Limb (tissue), 2 donors: ENCODE measurements at regions not wholly inside any gene's neighbourhood (a gene's known extent, or its start where the extent isn't known, plus 50 kb on each side); places are given as distances from the start of the nearest gene placed in this dataset.
"Not testable (repeated sequence)": the region's sequence is repeated elsewhere in the genome, so short reads cannot be mapped to it uniquely, and the experiment has no call there.

ENCODE experiments used
- DNase-seq, 2 donors: peaks; one replicate each; pipeline ENCODE4 v3.0.0-alpha.2; 2016; ENCODE audit errors: extremely low spot score in 2 of 2

DNA sequence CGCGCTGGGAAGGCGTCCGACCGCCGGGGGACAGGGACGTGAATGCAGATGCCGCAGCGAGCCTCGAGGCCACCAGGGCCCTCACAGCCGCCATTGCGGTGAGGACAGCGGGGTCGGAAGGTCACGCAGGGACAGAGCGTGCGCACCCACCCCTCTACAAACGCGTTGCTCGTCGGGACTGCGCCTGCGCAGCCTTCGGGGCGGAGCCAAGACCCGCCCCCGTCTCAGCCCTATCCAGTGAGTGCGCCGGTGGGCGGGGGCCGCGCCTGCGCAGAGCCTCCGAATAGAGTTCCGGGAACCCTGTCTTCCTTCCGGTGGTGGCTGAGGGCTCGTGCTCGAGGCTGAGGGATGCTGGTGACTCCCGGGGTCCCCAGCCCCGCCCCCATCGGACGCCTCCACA, 5393.1 kb upstream of the TPTE start:
- DNase-seq = peak; percentile 78 to 93

DNA sequence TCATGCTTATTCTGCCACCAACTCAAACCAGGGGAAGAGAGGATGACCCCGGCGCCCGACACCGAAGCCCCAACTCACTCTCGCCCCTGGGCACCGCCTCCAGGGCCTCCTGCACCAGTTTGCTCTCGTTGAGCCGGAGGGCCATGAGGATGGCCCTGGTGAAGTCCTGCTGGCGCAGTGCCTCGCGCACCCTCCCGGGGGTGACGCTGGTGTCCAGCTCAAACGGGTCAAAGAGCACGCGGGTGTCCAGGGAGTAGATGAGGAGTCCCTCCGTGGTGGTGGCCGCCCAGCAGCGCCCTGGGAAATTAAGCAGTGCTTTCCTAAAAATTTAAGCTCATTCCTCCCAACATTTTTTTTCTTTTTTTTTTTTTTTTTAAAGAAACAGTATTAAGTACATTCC, 5387.6 kb upstream of the TPTE start:
- DNase-seq = not testable (repeated sequence)

DNA sequence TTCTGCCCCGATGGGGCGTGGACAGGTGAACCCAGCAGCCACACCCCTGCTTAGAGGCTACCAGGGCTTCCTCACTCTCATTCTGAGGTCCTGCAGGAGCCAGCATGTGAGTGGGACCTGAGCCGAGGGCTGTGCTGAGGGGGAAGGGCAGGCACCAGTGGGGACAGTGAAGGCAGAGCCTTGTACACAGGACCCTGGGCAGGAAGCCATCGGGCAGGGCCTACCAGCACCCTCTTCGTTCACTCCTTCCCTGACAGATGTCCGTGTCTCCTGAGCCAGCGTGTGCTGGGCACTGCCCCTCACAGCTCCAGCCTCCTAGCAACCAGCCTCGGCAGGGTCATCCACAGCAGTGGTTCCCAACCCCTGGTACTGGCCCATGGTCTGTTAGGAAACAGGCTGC, 5385.0 kb upstream of the TPTE start:
- not testable (repeated sequence) for DNase-seq

DNA sequence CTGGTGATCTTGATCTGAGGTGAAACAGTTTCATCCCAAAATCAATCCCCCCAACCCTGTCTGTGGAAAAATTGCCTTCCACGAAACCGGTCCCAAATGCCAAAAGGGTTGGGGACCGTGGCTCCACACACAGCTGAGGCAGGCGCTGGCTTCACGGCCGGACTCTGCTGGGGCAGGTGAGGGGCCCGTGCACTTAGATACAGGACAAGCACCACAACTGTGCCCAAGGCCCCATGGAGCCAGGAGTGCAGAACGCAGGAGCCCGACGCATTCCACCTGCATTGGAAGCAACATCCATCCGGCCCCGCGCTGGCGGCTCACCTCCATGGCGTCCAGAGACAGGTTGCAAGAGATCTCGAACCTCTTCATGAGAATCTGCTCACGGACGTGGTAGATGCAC, 5384.4 kb upstream of the TPTE start:
- DNase-seq = not testable (repeated sequence)

DNA sequence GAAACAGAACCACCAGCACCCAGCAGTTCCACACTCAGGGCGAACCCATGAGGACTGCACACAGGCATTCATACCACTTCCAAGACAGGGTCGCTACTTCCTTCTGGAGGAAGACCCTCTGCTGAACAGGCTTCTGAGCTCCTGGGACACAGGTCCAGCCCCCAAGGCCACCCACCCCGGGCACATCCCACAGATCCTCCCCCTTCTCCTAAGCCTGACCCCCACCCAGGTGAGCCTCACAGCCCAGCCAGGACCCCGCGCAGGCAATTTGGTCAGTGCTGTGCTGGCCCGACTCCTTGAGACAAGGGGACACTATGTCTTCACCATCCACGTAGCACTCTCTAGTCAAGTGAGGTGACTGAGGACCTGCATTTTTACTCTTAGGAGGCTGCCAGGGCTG, 5382.7 kb upstream of the TPTE start:
- not testable (repeated sequence) for DNase-seq

DNA sequence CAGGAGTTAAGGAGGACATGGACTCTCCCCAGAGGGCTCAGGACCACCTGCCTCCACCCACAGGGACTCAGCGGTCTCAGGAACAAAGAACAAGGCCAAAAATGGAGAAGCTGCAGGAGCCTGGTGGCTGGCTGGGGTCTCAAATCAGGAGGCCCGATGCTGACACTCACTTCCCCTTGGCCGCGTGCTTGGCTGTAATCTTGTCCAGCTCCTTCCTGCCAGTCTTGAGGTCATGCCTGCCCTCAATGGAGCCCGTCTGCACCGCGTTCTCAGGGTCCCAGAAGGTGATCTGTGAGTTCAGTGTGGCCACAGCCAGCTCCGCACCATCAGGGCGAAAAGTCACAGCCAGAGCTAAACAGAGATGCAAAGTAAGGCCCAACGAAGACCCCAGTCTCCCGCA, 5381.9 kb upstream of the TPTE start:
- DNase-seq = not testable (repeated sequence)

DNA sequence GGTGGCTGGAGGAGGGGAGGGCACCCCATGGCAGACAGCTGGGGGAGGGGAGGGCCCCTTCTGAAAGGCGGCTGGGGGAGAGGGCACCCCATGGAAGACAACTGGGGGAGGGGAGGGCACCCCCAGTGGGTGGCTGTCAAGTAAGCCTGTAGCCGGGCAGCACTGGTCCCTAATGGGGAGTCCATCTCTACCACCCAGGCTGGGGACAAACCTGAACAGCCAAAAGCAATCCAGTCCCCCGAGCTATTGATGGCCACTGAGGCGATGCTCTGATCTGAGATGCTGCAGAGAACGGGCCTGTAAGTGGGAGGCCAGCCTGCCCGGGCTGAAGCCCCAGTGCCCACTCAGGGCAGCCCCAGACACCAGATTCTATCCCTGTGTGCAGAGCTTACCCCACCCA, 5378.4 kb upstream of the TPTE start:
- not testable (repeated sequence) for DNase-seq

DNA sequence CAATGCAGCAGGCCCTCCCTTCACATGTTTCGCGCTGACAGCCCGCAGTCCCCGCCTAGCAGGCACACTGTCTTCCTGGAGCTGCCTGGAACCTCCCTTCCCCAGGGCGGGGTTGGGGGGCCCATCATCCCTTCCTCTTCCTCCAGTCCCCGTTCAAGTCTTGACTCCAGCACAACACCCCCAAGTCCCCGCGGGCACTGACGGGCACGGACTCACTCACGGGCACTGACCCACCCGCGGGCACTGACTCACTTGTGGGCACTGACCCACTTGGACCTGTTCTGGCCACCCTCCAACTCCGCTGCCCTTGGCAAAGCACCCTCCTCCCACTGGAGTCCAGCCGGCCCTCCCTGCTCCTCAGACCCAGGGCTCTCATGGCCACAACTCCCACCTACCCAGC, 5376.7 kb upstream of the TPTE start:
- DNase-seq = not testable (repeated sequence)

DNA sequence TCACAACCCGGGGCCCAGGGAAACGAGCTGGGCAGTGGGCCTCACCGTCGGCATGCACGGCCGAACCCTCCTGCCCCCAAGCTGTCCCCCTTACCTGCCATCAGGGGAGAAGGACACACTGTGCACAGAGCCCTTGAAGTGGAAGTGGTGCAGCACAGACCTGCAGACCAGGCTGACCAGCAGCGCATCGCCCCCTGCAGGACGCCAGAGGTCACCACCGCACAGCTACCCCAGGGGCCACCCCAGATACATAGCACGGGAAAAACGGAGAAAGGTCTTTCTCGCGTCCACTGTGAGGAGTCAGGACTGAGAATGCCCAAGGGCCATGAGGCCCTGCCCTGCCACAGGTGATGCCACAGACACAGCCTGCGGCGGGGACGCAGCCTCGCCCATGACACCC, 5373.7 kb upstream of the TPTE start:
- not testable (repeated sequence) for DNase-seq

DNA sequence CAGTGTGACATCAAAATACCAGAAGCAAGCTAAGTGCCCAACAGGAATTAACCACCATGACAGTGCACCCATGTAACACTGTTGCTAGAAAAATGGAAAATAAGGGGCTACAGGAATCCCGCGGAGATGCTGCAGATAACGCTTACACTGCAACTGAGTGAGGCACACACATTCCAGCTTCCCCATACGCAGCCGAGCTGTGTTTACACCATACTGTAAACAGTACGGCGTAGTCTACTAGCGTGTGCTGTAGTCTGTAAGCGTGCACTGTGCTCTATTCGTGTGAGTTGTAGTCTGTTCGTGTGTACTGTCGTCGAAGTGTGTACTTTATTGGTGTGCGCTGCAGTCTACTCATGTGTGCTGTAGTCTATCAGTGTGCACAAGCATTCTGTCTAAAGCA, 5372.2 kb upstream of the TPTE start:
- DNase-seq = not testable (repeated sequence)

DNA sequence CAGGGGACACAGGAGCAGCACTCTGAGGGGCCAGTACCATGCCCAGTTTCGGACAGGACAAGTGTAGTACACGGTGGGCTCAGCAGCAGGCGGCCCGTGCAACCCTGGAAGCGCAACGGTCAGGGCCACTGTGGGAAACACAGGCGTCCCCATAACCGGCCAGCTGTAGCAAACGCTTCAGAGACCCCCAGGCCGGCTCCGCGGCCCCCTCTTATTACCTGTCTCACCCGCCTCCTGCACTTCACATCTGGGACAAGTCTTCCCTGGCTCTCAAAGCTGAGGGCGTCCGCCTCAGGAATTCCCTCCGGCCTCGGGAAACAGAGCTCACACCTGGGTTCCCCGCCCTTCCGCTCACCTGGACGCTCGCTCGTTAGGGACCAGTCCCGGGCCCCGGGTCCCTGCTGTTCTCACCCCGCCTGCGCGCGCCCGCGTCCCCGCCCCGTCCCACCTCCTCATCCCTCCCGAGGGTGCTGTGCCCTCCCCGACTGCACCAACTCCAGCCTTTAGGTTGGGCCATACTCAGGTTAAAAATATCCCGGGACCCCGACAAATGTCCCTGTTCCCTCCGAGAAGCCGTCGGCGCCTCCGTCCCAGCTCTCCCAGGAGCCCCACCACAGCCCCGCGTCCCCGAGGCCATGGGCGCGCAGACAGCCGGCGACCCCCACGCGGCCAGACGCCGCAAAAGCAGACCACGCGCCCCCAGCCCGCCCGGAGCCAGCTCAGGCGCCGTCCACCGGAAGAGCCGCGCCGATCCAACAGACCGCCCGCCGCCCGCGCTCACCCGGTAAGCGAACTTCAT, 5367.3 kb upstream of the TPTE start:
- DNase-seq = not testable (repeated sequence)

DNA sequence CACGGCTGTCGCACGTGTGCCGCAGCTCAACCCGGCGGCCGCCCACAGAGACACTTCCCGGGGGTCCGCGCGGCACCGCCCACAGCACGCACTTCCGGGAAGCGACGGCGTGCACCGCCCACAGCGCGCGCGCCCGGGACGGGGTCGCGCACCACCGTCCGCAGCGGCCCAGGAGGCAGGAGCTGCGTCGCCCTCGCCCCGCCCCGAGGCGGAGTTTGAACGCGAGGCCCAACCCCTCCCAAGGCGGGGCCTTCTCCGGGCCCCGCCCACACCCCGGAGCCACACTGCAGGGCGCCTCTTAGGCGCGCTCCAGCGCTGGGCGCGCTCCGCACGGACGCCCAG, 5366.8 kb upstream of the TPTE start:
- peak; percentile 53 to 89 for DNase-seq

DNA sequence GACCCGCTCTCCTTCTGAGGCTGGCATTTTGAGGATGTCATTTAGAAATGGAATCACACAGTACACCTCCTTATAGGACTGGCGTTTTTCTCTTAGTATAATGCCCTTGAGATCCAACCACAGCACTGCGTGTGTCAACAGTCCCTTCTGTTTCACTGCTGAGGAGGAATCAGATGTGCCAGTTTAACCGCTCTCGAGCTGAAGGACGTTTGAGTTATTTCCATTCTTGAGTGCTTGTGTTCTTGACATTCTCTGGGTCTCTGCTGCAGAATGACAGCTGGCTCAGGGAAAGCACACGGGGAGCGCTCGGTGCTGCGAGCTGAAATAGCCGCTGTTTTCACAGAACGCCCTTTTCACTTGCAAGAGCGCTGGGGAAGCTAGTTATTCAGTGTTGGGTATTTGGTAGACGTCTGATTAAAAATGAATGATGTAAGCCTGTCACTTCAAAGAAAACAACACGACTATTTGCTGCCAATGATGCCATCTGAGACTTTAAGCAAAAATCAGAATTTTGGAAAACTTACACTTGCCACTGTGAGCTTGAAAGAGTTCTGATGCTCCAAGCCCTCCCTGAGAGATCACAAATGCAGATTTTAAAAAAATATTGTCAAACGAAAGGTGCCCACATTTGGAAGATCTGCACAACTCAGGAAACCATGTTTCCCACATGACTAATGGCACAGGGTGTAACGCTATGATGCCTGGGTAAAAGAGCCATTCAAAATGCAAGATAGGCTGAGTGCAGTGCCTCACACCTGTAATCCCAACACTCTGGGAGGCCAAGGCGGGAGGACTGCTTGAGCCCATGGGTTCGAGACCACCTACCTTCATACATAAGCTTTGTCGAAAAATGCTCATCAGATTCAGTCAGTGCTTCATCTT, 5358.4 kb upstream of the TPTE start:
- DNase-seq = not testable (repeated sequence)

DNA sequence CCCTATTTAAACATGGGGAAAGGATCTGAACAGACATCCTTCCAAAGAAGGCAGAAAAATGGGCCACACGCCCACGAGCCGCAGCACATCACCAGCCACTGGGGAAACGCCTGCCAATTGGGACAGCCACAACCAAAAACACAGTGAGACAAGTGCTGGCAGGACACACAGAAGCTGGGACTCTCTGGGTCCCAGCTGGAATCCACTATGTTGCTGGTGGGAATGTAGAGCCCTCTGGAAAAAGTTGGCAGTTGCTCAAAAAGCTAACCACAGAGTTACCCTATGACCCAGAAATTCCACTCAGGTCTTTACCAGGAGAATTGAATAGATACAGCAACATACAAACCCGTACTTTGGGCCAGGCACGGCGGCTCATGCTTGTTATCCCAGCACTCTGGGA, 5355.6 kb upstream of the TPTE start:
- not testable (repeated sequence) for DNase-seq
